Kidney (tissue), 13 donors: ENCODE measurements at regions not wholly inside any gene's neighbourhood (a gene's known extent, or its start where the extent isn't known, plus 50 kb on each side); places are given as distances from the start of the nearest gene placed in this dataset.

ENCODE experiments used
- DNase-seq, 5 donors: peaks; one replicate each; pipeline ENCODE4 v3.0.0-alpha.2; 2013 to 2020
- FAIRE-seq: peaks from 2 replicates; lab custom pipeline; 2012; peaks lifted over from hg19 to GRCh38; lab: Jason Lieb, UNC
- H3K27ac ChIP-seq, 2 donors: one replicate each; pipeline ENCODE4 v1.7.0; 2013; ENCODE audit warnings: low read depth in 2 of 2, low read length in 2 of 2, inconsistent platforms in 1 of 2
- H3K27me3 ChIP-seq: one replicate; pipeline ENCODE4 v1.7.1; 2013; ENCODE audit warnings: low read length, inconsistent platforms; ENCODE audit not compliant: control insufficient read depth, insufficient read depth
- H3K36me3 ChIP-seq, 3 donors: one replicate each; pipeline versions ENCODE4 v1.7.0 to v1.7.1; 2013; ENCODE audit warnings: low read length in 3 of 3, control low read depth in 1 of 3, inconsistent platforms in 1 of 3; ENCODE audit not compliant: insufficient read depth in 3 of 3, control insufficient read depth in 2 of 3
- H3K4me1 ChIP-seq, 3 donors: one replicate each; pipeline versions ENCODE4 v1.7.0 to v1.7.1; 2013; ENCODE audit warnings: low read length in 3 of 3, inconsistent platforms in 1 of 3, low read depth in 1 of 3; ENCODE audit not compliant: control insufficient read depth in 2 of 3, insufficient read depth in 2 of 3
- H3K4me3 ChIP-seq, 3 donors: one replicate each; pipeline versions ENCODE4 v1.7.0 to v1.8.1; 2013; ENCODE audit warnings: low read length in 3 of 3, control low read depth in 1 of 3, inconsistent platforms in 1 of 3
- H3K9ac ChIP-seq, 3 donors: one replicate each; pipeline versions ENCODE4 v1.7.0 to v1.7.1; 2013; ENCODE audit warnings: low read length in 3 of 3, control low read depth in 1 of 3, inconsistent platforms in 1 of 3
- H3K9me3 ChIP-seq, 3 donors: one replicate each; pipeline versions ENCODE4 v1.7.0 to v1.7.1; 2013; ENCODE audit warnings: low read length in 3 of 3, control low read depth in 1 of 3, inconsistent platforms in 1 of 3; ENCODE audit not compliant: control insufficient read depth in 2 of 3, insufficient read depth in 1 of 3
- intact Hi-C: fragments of 100-400 bp; cut with DNase I; formaldehyde crosslinking; loops from one replicate; pipeline ENCODE4 v1.11.1; 2022
- TF ChIP-seq, protein P1 (sequence below): IDR thresholded peaks from 3 replicates; pipeline ENCODE4 v1.5.1; 2012; ENCODE audit warnings: mild to moderate bottlenecking, moderate library complexity, borderline replicate concordance; ENCODE audit not compliant: insufficient read depth; ENCODE audit errors: extremely low read depth
- donor health status: control.
- donor health status: control.
- donor health status: control.
- donor health status: control.
- donor health status: control.
- donor health status: DM: yes; HTN: yes; CAD: no.
- donor health status: Normal renal cell carcinoma (clear cell type).

GRCh38 chr2:53403792-53404413 lies 363.7 kb upstream of the CHAC2 start:
- H3K9ac ChIP-seq, result no peak overlapping the region
- DNase-seq, result no peak
- no peaks in the 10 kb centered on the region for H3K27me3 ChIP-seq
- intact Hi-C loops, result no loop called here
- H3K27ac ChIP-seq, result no peak overlapping the region
- H3K36me3 ChIP-seq, result no peaks in the 10 kb centered on the region
- no peaks in the 10 kb centered on the region for H3K9me3 ChIP-seq
- H3K4me1 ChIP-seq, result no peaks in the 10 kb centered on the region
- FAIRE-seq, result no peak
- no peak overlapping the region for H3K4me3 ChIP-seq
- TF ChIP-seq, protein P1, sequence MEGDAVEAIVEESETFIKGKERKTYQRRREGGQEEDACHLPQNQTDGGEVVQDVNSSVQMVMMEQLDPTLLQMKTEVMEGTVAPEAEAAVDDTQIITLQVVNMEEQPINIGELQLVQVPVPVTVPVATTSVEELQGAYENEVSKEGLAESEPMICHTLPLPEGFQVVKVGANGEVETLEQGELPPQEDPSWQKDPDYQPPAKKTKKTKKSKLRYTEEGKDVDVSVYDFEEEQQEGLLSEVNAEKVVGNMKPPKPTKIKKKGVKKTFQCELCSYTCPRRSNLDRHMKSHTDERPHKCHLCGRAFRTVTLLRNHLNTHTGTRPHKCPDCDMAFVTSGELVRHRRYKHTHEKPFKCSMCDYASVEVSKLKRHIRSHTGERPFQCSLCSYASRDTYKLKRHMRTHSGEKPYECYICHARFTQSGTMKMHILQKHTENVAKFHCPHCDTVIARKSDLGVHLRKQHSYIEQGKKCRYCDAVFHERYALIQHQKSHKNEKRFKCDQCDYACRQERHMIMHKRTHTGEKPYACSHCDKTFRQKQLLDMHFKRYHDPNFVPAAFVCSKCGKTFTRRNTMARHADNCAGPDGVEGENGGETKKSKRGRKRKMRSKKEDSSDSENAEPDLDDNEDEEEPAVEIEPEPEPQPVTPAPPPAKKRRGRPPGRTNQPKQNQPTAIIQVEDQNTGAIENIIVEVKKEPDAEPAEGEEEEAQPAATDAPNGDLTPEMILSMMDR, result no peak

- DNase-seq, result no peak
- H3K4me3 ChIP-seq, result no peak overlapping the region
- intact Hi-C loops, result no loop called here
- H3K27me3 ChIP-seq, result no peaks in the 10 kb centered on the region
- H3K4me1 ChIP-seq, result no peaks in the 10 kb centered on the region
- no peaks in the 10 kb centered on the region for H3K36me3 ChIP-seq
- H3K9me3 ChIP-seq, result no peaks in the 10 kb centered on the region
- no peak for FAIRE-seq
- H3K27ac ChIP-seq, result no peak overlapping the region
- TF ChIP-seq, protein P1, result no peak
- no peak overlapping the region for H3K9ac ChIP-seq
Observed at GRCh38 chr2:53397085-53397484, 370.5 kb upstream of the CHAC2 start.

- Histone ChIP-seq H3K27me3 (no peaks in the 10 kb centered on the region), H3K27ac (no peak overlapping the region), H3K36me3 (no peaks in the 10 kb centered on the region), H3K4me1 (no peaks in the 10 kb centered on the region), H3K9ac (no peak overlapping the region), H3K9me3 (peaks cover 0 to under 1% (median 0%) of the 10 kb centered on the region in 3 donors), H3K4me3 (no peak overlapping the region)
- TF ChIP-seq, protein P1, result no peak
- FAIRE-seq (no peak), DNase-seq (no peak)
- intact Hi-C loops, result no loop called here
Observed at GRCh38 chr2:53381271-53381670, 386.3 kb upstream of the CHAC2 start.

- TF ChIP-seq, protein P1, result no peak
Observed at GRCh38 chr2:53379547-53379946, 388.1 kb upstream of the CHAC2 start.

More at GRCh38 chr2:53379547-53379946, 388.1 kb upstream of the CHAC2 start:
- Histone ChIP-seq H3K4me1 (no peaks in the 10 kb centered on the region), H3K4me3 (no peak overlapping the region), H3K27ac (no peak overlapping the region), H3K9ac (no peak overlapping the region), H3K9me3 (no peaks in the 10 kb centered on the region), H3K36me3 (no peaks in the 10 kb centered on the region), H3K27me3 (no peaks in the 10 kb centered on the region)
- intact Hi-C loops, result no loop called here
- no peak for FAIRE-seq
- no peak for DNase-seq
